ENCODE measurements at regions not wholly inside any gene's neighbourhood (a gene's known extent, or its start where the extent isn't known, plus 50 kb on each side); places are given as distances from the start of the nearest gene placed in this dataset.

DNA sequence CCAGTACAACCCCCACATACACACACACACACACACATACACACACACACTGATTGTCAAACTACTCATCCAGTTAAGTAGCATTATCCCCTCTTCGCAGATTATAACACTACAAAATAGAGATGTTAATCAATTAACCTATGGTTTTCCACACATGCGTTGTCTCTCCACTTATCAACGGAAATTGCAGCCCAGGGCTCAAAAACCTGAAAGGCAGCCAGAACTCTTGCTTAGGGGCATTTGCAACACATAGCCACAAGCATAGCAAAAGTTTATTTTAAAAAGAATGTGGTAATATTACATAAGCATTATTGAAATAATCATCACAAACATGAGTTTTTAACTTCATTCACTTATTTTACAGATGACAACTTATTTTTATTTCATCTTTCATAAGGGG lies 265.8 kb downstream of the SLC16A7 start:
- no peak overlapping the region for H2AFZ ChIP-seq (ENCODE audit: low read depth)
- no peak overlapping the region for H3K4me3 ChIP-seq (IDR thresholded peaks at IDR 0.05; ENCODE audit: insufficient read depth, low read depth, low read length)
- H3K27ac ChIP-seq = no peak overlapping the region
- H4K20me1 ChIP-seq (ENCODE audit: insufficient read depth) = no peaks in the 10 kb centered on the region
- no peaks in the 10 kb centered on the region for H3K27me3 ChIP-seq (ENCODE audit: insufficient read depth, low read depth)
- H3K4me2 ChIP-seq = no peak overlapping the region
- no peak overlapping the region for H3K9ac ChIP-seq
- TF ChIP-seq CTCF (conservative IDR thresholded peaks at IDR 0.05; ENCODE audit: low read depth, low read length) = no peak
- no peaks in the 10 kb centered on the region for H3K79me2 ChIP-seq (ENCODE audit: insufficient read depth, low read depth)
- no peaks in the 10 kb centered on the region for H3K36me3 ChIP-seq (ENCODE audit: insufficient read depth)
- no peaks in the 10 kb centered on the region for H3K4me1 ChIP-seq (ENCODE audit: low read depth, poor library complexity, severe bottlenecking)

- Histone ChIP-seq H3K79me2 (ENCODE audit: insufficient read depth, low read depth) (no peaks in the 10 kb centered on the region), H3K4me2 (no peak overlapping the region), H3K27ac (no peak overlapping the region), H3K4me1 (ENCODE audit: low read depth, poor library complexity, severe bottlenecking) (no peaks in the 10 kb centered on the region), H3K9ac (no peak overlapping the region), H3K27me3 (ENCODE audit: insufficient read depth, low read depth) (no peaks in the 10 kb centered on the region), H4K20me1 (ENCODE audit: insufficient read depth) (no peaks in the 10 kb centered on the region), H2AFZ (ENCODE audit: low read depth) (no peak overlapping the region), H3K36me3 (ENCODE audit: insufficient read depth) (no peaks in the 10 kb centered on the region), H3K4me3 (IDR thresholded peaks at IDR 0.05; ENCODE audit: insufficient read depth, low read depth, low read length) (no peak overlapping the region)
- TF ChIP-seq CTCF (conservative IDR thresholded peaks at IDR 0.05; ENCODE audit: low read depth, low read length) = no peak
These were observed 271.2 kb downstream of the SLC16A7 start for GRCh38 chr12:59867055-59867454.

DNA sequence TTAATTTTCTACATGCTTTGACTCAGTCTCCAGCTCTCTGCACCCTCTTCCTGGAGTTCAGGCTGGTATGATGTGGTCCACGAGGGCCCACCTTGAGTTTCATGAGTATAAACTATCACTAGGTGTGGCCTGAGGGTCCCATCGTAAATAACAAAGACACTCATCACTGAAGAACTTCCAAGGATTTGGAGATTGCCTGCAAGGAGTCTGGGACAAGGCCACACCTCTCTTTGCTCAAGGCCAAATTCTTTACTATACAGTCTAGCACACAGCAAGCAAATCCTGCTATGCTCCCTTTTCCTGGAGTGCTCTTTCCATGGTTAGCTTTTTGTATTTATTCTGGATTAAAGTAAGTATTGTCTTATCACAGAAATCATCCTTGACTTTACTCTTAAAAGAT lies 271.9 kb downstream of the SLC16A7 start:
- no peaks in the 10 kb centered on the region for H3K36me3 ChIP-seq (ENCODE audit: insufficient read depth)
- no peak for TF ChIP-seq CTCF (conservative IDR thresholded peaks at IDR 0.05; ENCODE audit: low read depth, low read length)
- no peak overlapping the region for H3K4me3 ChIP-seq (IDR thresholded peaks at IDR 0.05; ENCODE audit: insufficient read depth, low read depth, low read length)
- no peaks in the 10 kb centered on the region for H3K27me3 ChIP-seq (ENCODE audit: insufficient read depth, low read depth)
- no peaks in the 10 kb centered on the region for H3K4me1 ChIP-seq (ENCODE audit: low read depth, poor library complexity, severe bottlenecking)
- no peaks in the 10 kb centered on the region for H3K79me2 ChIP-seq (ENCODE audit: insufficient read depth, low read depth)
- H3K9ac ChIP-seq = no peak overlapping the region
- no peak overlapping the region for H3K27ac ChIP-seq
- H3K4me2 ChIP-seq = no peak overlapping the region
- H2AFZ ChIP-seq (ENCODE audit: low read depth) = no peak overlapping the region
- no peaks in the 10 kb centered on the region for H4K20me1 ChIP-seq (ENCODE audit: insufficient read depth)

- H3K36me3 ChIP-seq (ENCODE audit: insufficient read depth) = no peaks in the 10 kb centered on the region
- H3K27ac ChIP-seq = no peak overlapping the region
- H3K4me2 ChIP-seq = no peak overlapping the region
- H3K27me3 ChIP-seq (ENCODE audit: insufficient read depth, low read depth) = no peaks in the 10 kb centered on the region
- no peak overlapping the region for H3K4me3 ChIP-seq (IDR thresholded peaks at IDR 0.05; ENCODE audit: insufficient read depth, low read depth, low read length)
- TF ChIP-seq CTCF (conservative IDR thresholded peaks at IDR 0.05; ENCODE audit: low read depth, low read length) = no peak
- H3K4me1 ChIP-seq (ENCODE audit: low read depth, poor library complexity, severe bottlenecking) = no peaks in the 10 kb centered on the region
- H4K20me1 ChIP-seq (ENCODE audit: insufficient read depth) = no peaks in the 10 kb centered on the region
- no peaks in the 10 kb centered on the region for H3K79me2 ChIP-seq (ENCODE audit: insufficient read depth, low read depth)
- H2AFZ ChIP-seq (ENCODE audit: low read depth) = no peak overlapping the region
- no peak overlapping the region for H3K9ac ChIP-seq
These were observed 275.9 kb downstream of the SLC16A7 start for GRCh38 chr12:59871779-59872178.

DNA sequence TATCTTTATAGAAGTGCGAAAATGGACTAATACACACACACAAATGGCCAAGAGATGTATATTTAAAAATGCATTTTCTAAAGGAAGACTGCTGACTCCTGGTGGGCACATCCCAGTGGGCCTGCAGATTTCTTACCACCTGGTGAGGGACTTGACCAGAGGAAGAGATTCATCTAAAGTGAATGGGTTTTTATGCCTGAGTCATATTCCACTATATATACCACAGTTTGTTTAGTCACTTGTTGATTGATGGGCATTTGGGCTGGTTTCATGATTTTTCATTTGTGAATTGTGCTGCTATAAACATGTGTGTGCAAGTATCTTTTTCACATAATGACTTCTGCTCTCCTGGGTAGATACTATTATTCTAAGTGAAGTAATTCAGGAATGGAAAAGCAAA lies 277.3 kb downstream of the SLC16A7 start:
- no peak overlapping the region for H3K9ac ChIP-seq
- no peaks in the 10 kb centered on the region for H4K20me1 ChIP-seq (ENCODE audit: insufficient read depth)

More for the DNA sequence above, 277.3 kb downstream of the SLC16A7 start:
- no peak overlapping the region for H3K27ac ChIP-seq
- no peak overlapping the region for H3K4me3 ChIP-seq (IDR thresholded peaks at IDR 0.05; ENCODE audit: insufficient read depth, low read depth, low read length)
- H3K36me3 ChIP-seq (ENCODE audit: insufficient read depth) = no peaks in the 10 kb centered on the region
- H3K4me2 ChIP-seq = no peak overlapping the region
- no peaks in the 10 kb centered on the region for H3K79me2 ChIP-seq (ENCODE audit: insufficient read depth, low read depth)
- H3K4me1 ChIP-seq (ENCODE audit: low read depth, poor library complexity, severe bottlenecking) = no peaks in the 10 kb centered on the region
- H3K27me3 ChIP-seq (ENCODE audit: insufficient read depth, low read depth) = no peaks in the 10 kb centered on the region
- no peak for TF ChIP-seq CTCF (conservative IDR thresholded peaks at IDR 0.05; ENCODE audit: low read depth, low read length)
- no peak overlapping the region for H2AFZ ChIP-seq (ENCODE audit: low read depth)
